Activated CD4-positive, alpha-beta T cell treated with anti-CD3 and anti-CD28 coated beads for 1 hour (primary cell): ENCODE measurements at regions not wholly inside any gene's neighbourhood (a gene's known extent, or its start where the extent isn't known, plus 50 kb on each side); places are given as distances from the start of the nearest gene placed in this dataset.

ENCODE experiments used
- DNase-seq: peaks from one replicate; pipeline ENCODE4 v3.0.0-alpha.2; 2020

DNA sequence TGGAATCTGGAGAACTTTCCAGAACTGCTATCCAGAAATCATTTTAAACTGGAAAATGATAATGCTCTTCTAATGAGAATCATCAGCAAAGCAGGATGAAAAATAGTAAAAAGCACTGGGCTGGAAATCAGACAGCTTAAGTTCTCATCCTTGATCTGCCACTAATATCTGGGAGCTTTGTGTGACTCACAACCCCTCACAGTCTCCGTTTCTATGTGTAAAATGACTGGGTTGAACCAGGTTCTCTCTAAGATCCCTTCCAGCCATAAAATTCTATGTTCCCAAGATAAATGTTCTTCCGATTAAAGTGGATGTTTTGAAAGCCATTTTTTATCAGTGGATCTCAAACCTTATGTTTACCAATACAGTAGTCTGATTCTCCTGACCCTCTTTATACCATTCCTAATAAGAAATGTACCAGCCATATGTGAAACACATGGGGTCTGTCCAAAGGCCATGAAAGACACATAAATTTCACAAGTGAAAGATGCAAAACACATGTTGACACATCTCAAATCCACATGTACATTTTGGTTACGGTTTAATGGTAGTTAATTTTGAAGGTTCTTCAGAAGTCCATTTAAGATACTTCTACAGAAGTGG is 188.8 kb downstream of the EN1 start:
- no peak for DNase-seq

DNA sequence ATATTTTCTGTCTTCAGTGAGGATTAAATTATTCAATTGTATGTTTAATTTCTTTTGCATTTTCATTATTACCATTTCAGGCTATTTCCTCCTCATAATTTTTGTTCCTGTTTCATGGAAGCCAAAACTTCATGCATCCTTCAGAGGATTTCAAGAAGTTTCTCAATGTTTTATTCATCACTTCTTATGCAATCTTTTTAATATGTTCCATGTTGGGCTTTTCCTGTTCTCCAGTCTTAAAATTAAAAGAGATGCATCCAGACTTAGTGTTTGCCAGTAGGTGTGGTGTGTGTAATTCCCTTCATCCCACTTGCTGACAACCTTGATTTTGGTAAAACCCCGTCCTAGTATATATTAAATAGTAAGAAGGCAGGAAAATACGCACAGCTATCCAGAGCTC is 190.0 kb downstream of the EN1 start:
- no peak for DNase-seq

GRCh38 chr2:118654945-118655344 is 192.5 kb downstream of the EN1 start:
- no peak for DNase-seq

DNA sequence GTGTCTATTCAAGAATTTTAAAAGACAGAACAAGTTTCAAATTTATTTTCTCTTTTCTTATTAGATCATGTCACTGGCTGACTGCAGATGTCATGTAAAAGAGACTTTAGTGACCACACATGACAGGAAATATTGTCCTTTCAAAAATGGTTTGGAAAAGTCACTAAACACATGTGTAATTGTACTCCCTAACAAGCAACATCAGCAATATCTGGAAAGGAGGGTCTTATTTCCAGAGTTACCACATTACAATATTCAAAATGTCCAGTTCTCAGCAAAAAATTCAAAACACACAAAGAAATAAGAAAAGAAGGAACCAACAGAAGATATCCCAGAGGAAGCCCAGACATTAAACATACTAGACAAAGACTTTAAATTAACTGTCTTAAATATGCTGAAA is 197.1 kb downstream of the EN1 start:
- no peak for DNase-seq

DNA sequence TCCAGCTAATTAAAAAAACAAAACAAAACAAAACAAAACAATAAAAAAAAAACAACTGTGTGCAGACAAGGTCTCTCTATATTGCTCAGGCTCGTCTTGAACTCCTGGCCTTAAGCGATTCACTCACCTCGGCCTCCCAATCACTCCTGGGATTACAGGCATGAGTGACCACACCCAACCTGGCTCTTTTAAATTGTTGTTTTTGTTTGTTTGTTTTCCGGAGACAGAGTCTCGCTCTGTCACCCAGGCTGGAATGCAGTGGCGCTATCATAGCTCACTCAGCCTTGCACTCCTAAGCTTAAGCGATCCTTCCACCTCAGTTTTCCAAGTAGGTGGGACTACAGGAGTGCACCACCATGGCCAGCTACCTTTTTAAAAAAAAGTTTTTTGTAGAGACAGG is 201.6 kb downstream of the EN1 start:
- no peak for DNase-seq

GRCh38 chr2:118644190-118644589 is 203.3 kb downstream of the EN1 start:
- DNase-seq = no peak

DNA sequence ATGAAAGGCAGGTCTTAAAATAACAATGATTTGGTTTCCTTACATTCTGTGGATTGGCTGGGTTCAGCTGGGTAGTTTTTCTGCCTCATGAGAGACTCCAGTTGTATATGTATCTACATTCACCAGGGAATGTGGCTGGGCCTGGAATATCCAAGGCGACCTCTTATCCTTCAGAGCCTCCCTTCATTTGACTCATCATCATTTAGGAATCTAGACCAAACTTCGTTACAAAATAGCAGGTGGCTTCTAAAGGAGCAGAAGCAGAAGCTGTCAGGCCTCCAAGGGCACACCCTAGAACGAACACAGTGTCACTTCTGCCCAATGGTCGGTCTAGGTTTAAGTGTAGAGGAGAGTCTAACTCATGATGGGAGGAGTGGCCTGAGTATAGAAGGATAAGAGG is 204.2 kb downstream of the EN1 start:
- no peak for DNase-seq

GRCh38 chr2:118642501-118642900 is 204.9 kb downstream of the EN1 start:
- no peak for DNase-seq

DNA sequence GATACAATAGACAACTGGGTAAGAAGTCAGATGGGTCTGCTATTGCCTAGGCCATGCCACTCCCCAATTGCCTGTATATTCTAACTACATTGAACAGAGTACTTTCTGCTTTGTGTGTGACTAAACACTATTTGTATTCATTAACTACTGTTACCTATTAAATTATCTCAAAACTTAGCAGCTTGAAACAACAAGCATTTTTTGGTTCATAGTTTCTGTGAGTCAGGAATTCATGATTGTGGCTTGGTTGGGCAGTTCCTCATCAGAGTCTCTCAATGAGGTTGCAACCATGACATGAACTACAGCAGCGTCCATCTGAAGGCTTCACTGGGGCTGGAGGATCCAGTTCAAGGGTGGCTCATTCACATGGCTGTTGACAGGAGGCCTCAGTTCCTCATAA is 205.7 kb downstream of the EN1 start:
- no peak for DNase-seq

GRCh38 chr2:118639371-118639770 is 208.1 kb downstream of the EN1 start:
- DNase-seq = no peak

DNA sequence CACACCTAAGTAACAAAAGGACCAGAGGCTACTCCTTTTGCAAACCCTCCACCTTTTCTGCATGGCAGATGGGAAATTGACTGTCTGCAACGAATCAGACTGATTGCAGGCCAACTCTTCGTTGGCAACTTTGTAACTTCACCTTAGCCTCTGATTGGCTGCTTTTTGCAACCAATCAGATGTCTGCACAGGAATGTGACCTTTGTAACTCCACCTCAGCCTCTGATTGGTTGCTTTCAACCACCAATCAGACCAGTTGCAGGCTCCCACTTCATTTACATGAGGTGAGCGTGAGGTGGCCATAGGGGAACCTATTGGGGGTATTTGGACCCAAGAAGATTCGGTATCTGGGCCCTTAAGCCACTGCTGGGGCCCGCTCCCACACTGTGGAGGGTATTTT is 209.0 kb downstream of the EN1 start:
- DNase-seq = no peak

DNA sequence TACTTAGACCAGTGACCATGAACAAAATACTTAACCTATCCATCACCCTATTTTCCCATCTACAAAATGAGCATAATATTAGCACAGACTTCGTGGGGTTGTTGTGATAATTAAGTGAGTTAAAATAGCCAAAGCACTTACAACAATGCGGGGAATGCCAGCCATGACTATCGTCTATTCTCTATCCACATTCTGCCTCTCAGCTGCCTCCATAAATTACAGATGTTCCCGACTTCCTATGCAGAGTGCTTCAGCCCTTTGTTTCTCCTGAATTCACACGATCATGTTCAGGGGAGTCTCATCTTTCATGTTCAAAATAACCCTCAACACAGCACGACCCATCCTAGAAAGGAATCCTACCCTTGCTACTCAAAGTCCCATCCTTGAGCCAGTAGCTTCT is 211.6 kb downstream of the EN1 start:
- no peak for DNase-seq

- no peak for DNase-seq
Observed at GRCh38 chr2:118634876-118635275, 212.6 kb downstream of the EN1 start.

DNA sequence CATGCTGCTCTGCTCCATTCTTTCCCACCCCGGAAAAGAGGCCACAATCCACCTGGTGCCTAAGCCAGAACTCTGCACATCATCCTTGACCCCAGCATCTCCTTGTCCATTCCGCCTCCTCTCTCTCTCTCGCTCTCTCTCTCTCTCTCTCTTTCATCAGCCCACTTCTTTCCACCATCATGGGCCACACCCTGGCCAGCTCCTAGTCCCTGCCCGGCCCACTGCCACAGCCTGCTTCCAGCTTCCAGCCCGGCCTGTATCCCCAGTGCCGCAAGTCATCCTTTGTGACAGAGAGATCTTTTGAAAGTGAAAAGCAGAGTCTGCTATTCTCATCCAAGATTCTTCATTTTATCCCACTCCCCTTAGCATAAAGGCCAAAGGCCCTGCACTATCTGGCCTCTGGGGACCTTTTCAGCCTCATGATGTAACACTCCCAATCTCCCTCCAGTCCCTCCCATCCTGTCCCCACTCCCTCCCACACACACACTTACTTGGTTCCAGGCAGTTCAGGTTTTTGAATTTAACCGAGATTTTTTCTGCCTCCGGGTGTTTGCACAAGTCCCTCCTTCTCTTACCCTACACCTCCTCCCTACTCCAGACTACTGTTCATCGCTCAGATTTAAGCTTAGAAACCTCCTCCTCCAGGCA is 214.0 kb downstream of the EN1 start:
- no peak for DNase-seq

- no peak for DNase-seq
Observed at GRCh38 chr2:118632921-118633320, 214.5 kb downstream of the EN1 start.

DNA sequence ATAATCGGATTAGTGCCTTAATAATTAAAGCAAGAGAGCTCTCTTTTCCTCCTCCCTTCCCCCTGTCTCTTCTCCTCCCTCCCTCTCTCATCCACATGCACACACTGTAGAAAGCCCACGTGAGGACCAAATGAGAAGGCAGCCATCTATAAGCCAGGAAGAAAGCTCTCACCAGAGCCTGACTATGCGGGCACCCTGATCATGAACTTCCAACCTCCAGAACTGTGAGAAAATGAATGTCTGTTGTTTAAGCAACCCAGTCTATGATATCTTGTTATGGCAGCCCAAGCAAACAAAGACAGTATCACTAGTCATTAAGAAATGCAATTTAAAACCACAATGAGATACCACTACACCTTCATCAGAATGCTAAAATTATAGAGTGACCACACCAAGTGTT is 220.3 kb downstream of the EN1 start:
- no peak for DNase-seq

DNA sequence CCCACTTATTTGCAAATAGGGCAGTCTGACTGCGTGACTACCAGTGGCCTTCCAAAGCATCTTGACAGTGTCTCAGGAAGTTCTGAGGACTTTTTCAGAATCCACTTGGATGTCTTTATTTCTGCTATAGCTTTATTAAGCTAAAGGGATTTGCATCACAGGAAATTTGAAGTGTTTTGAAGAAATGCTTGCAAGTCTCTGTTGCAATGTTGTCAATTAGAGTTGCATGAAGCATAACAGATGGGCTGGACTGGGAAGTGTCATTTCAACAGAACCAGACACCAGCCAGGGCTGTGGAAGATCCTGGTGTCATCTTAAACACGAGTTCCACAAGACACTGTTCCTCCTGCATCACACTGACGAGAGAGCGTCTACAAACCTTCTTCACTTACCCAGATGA is 224.5 kb downstream of the EN1 start:
- DNase-seq = no peak

DNA sequence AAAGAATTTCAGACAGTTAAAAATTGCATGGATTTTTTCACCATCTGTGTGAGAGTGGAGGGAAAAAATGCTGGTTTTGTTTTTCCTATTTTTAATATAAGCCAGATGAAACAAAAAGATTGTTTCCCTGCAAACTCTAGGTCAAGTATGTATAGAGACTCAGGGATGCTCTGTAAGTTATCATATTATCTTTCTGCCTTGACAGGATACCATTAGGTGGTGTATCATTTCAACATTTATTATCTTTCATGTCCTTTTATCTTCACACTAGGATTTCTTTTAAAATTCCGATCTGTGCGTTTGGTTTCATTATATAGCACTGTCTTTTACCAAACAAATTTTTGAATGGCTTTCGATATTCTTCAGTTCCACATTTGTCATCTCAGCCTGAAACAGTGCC is 225.3 kb downstream of the EN1 start:
- DNase-seq = no peak

- no peak for DNase-seq
Observed at GRCh38 chr2:118618279-118618678, 229.2 kb downstream of the EN1 start.

GRCh38 chr2:118616432-118616831 is 231.0 kb downstream of the EN1 start:
- DNase-seq = no peak

DNA sequence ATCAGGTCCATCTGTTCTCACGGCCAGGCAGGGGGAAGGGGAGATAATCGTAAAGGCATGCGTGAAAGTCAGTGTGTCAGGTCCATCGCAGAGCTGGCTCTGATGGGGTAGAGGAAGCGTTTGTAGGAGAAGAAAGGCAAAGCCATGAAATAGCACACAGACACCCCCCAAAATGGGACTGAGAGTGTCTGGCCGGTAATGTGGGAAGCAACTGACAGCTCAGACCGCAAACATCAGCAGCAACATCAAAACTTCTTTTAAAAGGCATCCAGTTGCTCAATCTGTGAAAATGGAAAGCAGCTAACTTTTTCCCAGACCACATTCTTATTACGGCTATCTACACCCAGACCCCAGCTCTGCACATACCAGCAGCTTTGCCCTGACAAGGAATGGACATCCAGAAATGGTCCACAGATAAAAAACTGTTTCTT is 232.6 kb downstream of the EN1 start:
- DNase-seq = no peak

GRCh38 chr2:118613737-118614136 is 233.7 kb downstream of the EN1 start:
- no peak for DNase-seq

- no peak for DNase-seq
Observed at GRCh38 chr2:118611691-118612090, 235.8 kb downstream of the EN1 start.

GRCh38 chr2:118609138-118609537 is 238.3 kb downstream of the EN1 start:
- DNase-seq = no peak

GRCh38 chr2:118607641-118608040 is 239.8 kb downstream of the EN1 start:
- DNase-seq = no peak
